Activated gamma-delta T cell treated with Interleukin-2 at 50 U/mL for 16 hours (primary cell): ENCODE measurements at regions not wholly inside any gene's neighbourhood (a gene's known extent, or its start where the extent isn't known, plus 50 kb on each side); places are given as distances from the start of the nearest gene placed in this dataset.
"Not testable (repeated sequence)": the region's sequence is repeated elsewhere in the genome, so short reads cannot be mapped to it uniquely, and the experiment has no call there.

Experiments used
- DNase-seq: peaks from one replicate; pipeline ENCODE4 v3.0.0-alpha.2; 2020

- not testable (repeated sequence) for DNase-seq
Observed at GRCh38 chr1:146401281-146401825, 172.5 kb upstream of the NOTCH2NLA start.

- DNase-seq = not testable (repeated sequence)
Observed at GRCh38 chr1:146400173-146401121, 171.6 kb upstream of the NOTCH2NLA start.

- DNase-seq = not testable (repeated sequence)
Observed at GRCh38 chr1:146399225-146399624, 170.4 kb upstream of the NOTCH2NLA start.

DNA sequence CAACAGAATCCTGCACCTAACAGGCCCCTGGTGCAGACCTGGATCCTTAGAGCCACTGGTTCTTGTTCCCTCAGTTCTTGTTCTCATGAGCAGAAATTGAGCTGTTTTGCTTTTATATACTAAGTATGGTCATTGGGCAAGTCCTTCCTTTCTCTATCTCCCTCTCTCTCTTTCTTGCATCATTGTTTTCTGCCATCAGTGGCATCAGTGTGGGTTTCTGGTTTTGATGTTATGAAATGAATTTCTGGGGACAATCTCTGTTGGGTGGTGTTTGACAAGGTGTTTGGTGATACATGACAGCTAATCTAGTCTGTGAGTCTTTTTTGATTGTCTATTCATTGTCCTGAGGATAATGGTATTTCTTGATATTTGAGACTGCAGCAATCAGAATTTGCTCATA, 168.0 kb upstream of the NOTCH2NLA start:
- not testable (repeated sequence) for DNase-seq

- DNase-seq = not testable (repeated sequence)
Observed at GRCh38 chr1:146396242-146396641, 167.4 kb upstream of the NOTCH2NLA start.

DNA sequence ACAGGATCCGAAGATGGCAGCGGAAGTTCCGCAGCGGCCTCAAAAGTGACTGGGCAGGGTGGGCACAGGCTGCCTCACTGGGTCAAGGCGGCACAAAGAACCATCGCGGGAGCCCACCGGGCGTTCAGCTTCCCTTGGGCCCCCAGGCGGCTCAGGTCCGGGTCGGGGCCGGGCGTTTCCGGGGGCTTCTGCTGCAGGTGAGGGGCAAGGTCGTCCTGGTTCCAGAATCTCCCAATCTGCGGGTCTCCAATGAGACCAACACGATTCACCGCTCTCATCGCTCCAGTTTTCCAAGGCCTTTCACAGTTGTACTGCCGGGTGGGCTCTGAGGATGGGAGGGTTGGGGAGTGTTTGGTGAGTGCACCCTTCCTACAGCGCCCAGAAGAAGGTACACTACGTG, 165.0 kb upstream of the NOTCH2NLA start:
- not testable (repeated sequence) for DNase-seq

- DNase-seq = not testable (repeated sequence)
Observed at GRCh38 chr1:146393154-146393553, 164.3 kb upstream of the NOTCH2NLA start.

DNA sequence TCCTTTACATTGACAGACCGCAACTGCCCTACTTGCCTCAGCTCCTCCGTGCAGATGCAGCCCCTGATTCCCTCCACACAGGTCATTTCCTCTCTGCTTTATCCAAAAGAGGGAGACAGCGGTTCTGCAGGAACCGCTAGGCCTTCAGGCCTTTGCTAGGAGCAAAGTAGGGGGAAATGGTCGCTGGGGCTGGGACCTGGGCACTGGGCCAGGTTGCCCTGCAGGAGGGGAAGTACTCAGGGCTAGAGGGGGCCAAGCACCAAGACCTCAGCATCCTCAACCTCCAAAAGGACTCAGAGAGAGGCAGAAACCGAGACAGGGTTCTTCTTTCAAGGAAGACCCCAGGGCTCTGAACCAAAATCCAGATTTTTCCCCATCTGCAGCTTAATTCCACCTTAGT, 160.4 kb upstream of the NOTCH2NLA start:
- DNase-seq = not testable (repeated sequence)

GRCh38 chr1:146387750-146388469, 159.1 kb upstream of the NOTCH2NLA start:
- DNase-seq = not testable (repeated sequence)

- DNase-seq = peak; percentile 25
Observed at GRCh38 chr1:146386851-146387749, 158.3 kb upstream of the NOTCH2NLA start.

DNA sequence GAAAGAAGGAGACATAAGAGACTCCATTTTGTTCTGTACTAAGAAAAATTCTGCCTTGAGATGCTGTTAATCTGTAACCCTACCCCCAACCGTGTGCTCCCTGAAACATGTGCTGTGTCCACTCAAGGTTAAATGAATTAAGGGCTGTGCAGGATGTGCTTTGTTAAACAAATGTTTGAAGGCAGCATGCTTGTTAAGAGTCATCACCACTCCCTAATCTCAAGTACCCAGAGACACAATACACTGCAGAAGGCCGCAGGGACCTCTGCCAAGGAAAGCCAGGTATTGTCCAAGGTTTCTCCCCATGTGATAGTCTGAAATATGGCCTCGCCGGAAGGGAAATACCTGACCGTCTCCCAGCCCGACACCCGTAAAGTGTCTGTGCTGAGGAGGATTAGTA, 152.4 kb upstream of the NOTCH2NLA start:
- not testable (repeated sequence) for DNase-seq

GRCh38 chr1:146376708-146377496, 148.1 kb upstream of the NOTCH2NLA start:
- DNase-seq = peak; percentile 58

DNA sequence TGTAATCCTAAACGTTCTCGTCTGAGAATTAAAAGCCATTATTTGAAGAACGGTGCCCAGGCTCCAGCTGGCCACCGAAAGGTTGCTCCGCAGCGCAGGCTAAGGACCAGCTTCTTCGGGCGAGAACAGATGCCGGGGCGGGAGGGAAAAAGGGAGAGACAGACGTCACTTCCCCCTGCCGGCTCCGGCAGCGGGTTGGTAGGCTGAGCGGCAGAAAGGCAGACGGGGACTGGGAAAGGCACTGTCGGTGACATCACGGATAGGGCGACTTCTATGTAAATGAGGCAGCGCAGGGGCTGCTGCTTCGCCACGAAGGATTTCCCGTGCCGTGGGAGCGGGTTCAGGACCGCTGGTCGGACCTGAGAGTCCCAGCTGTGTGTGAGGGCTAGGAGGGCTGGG, 147.5 kb upstream of the NOTCH2NLA start:
- DNase-seq = peak; percentile 74

DNA sequence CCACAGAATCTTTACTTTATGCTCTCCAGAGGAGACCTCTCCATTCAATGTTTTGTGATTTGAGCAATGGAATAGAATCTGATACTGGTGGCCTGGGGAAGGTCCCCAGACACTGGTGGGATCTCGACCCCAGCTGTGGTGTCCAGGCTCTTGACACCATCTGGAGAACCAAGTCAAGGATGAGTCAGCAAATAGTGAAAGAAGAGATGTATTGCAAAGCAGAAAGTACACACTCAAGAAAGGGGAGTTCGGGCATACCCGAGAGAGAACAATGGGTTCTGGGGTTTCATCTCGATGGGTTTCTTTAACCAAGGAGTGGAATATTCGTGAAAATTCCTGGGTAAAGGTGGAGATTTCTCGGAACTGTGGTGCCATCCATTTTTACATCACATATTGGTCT, 146.3 kb upstream of the NOTCH2NLA start:
- not testable (repeated sequence) for DNase-seq

DNA sequence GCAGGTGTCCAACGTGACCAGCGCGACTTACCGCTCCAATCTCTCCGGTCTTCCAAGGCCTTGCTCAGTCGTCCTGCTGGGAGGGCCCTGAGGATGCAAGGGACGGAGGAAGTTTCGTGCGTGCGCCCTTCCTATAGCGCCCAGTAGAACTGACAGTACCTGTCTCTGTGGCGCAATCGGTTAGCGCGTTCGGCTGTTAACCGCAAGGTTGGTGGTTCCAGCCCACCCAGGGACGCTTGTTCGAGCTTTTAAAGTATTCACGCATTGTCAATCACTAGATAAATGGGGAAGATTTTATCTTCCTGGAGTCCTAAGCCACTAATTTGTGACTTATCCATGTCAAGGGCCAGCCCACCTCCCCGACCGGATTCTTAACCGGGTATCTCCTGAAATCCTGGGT, 141.1 kb upstream of the NOTCH2NLA start:
- DNase-seq = peak; percentile 38

DNA sequence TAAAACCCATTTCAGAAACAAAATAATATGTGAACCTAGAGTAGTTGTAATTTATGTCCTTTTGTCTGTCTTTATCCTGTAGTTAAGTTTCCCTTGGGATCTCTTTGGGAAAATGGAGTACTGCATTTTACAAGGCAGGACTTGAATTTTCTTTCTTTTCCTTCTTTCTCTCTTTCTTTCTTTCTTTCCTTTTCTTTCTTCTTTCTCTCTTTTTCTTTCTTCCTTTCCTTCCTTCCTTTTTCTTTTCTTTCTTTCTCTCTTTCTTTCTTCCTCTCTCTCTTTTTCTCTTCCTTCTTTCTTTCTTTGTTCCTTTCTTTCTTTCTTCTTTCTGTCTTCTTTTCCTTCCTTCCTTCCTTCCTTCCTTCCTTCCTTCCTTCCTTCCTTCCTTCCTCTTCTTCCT, 126.6 kb upstream of the NOTCH2NLA start:
- not testable (repeated sequence) for DNase-seq

- DNase-seq = not testable (repeated sequence)
Observed at GRCh38 chr1:146326863-146327262, 98.0 kb upstream of the NOTCH2NLA start.

DNA sequence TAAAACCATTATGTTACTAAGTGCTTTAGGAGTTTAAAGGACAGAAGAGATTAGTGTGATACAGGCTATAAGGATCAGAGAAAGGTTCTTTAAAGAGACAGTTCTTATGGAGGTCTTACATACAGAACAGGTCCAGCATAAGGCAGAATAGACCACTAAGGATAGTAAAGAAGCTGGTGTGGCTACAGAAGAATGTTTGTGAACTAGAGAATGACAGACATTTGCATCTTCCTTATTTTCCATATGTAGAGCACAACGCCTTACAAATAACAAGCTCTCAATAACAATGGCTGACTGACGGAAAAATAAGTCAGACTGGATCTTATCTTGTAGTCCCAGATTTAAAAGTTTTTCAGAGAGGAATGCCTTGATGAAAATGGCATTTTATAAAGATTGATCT, 95.6 kb upstream of the NOTCH2NLA start:
- DNase-seq = not testable (repeated sequence)

- not testable (repeated sequence) for DNase-seq
Observed at GRCh38 chr1:146323302-146323701, 94.5 kb upstream of the NOTCH2NLA start.

DNA sequence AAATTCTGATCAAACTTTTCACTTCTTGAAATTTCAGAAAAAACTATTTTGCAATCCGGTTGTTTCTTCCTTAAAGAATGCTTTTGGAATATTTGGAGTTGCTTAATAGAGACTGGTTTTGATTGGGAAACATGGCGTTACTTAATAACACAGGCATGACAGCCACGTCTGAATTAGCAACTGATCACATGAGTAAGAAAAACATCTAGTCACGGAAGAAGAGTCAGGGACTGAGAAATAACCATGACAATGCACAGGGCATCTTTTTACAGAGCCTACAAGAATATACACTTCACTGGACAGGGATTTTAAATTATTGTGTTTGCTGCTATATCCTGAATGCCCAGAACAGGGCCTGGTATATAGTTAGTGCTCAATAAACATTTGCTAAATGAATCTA, 94.1 kb upstream of the NOTCH2NLA start:
- not testable (repeated sequence) for DNase-seq

DNA sequence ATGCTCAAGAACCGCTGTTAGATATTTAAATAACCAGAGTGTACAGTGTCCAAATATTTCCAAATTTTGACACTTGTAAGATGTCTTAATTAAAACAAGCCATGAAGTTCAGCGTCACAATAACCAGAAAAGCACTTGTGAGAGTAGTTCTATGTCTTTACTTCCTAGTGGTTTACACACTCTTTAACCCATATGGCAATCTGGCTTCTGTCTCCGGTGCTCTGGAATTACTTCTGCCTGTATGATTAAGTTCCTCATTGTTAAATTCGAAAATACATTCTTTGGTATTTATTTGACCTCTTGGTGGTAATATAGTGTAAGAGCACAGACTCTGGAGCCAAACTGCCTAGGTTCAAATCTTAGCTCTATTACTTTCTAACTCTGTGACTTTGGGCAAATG, 89.9 kb upstream of the NOTCH2NLA start:
- DNase-seq = not testable (repeated sequence)
